ENCODE measurements at regions not wholly inside any gene's neighbourhood (a gene's known extent, or its start where the extent isn't known, plus 50 kb on each side); places are given as distances from the start of the nearest gene placed in this dataset.

- DNase-seq (ENCODE audit: low spot score in 2 of 2): no peak
- TF ChIP-seq POLR2A (IDR thresholded peaks at IDR 0.05): no peak
- TF ChIP-seq, protein P1, sequence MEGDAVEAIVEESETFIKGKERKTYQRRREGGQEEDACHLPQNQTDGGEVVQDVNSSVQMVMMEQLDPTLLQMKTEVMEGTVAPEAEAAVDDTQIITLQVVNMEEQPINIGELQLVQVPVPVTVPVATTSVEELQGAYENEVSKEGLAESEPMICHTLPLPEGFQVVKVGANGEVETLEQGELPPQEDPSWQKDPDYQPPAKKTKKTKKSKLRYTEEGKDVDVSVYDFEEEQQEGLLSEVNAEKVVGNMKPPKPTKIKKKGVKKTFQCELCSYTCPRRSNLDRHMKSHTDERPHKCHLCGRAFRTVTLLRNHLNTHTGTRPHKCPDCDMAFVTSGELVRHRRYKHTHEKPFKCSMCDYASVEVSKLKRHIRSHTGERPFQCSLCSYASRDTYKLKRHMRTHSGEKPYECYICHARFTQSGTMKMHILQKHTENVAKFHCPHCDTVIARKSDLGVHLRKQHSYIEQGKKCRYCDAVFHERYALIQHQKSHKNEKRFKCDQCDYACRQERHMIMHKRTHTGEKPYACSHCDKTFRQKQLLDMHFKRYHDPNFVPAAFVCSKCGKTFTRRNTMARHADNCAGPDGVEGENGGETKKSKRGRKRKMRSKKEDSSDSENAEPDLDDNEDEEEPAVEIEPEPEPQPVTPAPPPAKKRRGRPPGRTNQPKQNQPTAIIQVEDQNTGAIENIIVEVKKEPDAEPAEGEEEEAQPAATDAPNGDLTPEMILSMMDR (IDR thresholded peaks at IDR 0.05): no peak
- WGBS, 2 donors: 0 to 89% methylated on average over 1 of the region's 1 CpG
- H3K4me3 ChIP-seq (ENCODE audit: low read depth, poor library complexity, severe bottlenecking): no peak overlapping the region
- intact Hi-C loops (cut with DNase I; ENCODE audit: low total_unique reads): no loop called here
Measured at GRCh38 chr1:105516068-105516467, 1540.4 kb upstream of the PRMT6 start.

DNA sequence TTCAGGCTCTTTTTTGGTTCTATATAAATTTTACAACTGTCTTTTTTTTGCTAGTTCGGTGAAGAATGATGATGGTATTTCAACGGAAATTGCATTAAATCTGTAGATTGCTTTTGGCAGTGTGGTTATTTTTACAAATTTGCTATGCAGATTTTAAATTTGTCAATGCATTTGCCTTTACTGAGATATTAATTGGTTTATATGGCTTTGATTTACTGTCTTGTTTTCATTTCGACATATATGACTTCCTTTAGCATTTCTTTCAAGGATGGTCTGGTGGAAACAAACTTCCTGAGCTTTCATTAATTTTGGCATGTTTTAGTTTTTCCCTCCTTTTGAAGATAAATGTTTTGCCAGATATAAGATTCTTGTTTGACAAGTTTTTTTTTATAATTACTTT is 1522.5 kb upstream of the PRMT6 start:
- WGBS, 2 donors: 28 to 40% methylated on average over 3 of the region's 3 CpGs
- TF ChIP-seq POLR2A (IDR thresholded peaks at IDR 0.05): no peak
- TF ChIP-seq, protein P1 (IDR thresholded peaks at IDR 0.05): no peak
- H3K4me3 ChIP-seq (ENCODE audit: low read depth, poor library complexity, severe bottlenecking): no peak overlapping the region
- DNase-seq (ENCODE audit: low spot score in 2 of 2): no peak
- intact Hi-C loops (cut with DNase I; ENCODE audit: low total_unique reads): no loop called here

GRCh38 chr1:105544475-105544874 is 1512.0 kb upstream of the PRMT6 start:
- 68 to 78% methylated on average over 1 of the region's 1 CpG for WGBS, 2 donors

GRCh38 chr1:105556266-105556665 is 1500.2 kb upstream of the PRMT6 start:
- intact Hi-C loops (cut with DNase I; ENCODE audit: low total_unique reads): no loop called here
- 53 to 58% methylated on average over 2 of the region's 2 CpGs for WGBS, 2 donors
- TF ChIP-seq POLR2A (IDR thresholded peaks at IDR 0.05): no peak
- TF ChIP-seq, protein P1 (IDR thresholded peaks at IDR 0.05): no peak
- no peak overlapping the region for H3K4me3 ChIP-seq (ENCODE audit: low read depth, poor library complexity, severe bottlenecking)
- DNase-seq (ENCODE audit: low spot score in 2 of 2): no peak

More at GRCh38 chr1:105544475-105544874, 1512.0 kb upstream of the PRMT6 start:
- no peak for DNase-seq (ENCODE audit: low spot score in 2 of 2)
- H3K4me3 ChIP-seq (ENCODE audit: low read depth, poor library complexity, severe bottlenecking): no peak overlapping the region
- intact Hi-C loops (cut with DNase I; ENCODE audit: low total_unique reads): no loop called here
- TF ChIP-seq, protein P1 (IDR thresholded peaks at IDR 0.05): no peak
- TF ChIP-seq POLR2A (IDR thresholded peaks at IDR 0.05): no peak

DNA sequence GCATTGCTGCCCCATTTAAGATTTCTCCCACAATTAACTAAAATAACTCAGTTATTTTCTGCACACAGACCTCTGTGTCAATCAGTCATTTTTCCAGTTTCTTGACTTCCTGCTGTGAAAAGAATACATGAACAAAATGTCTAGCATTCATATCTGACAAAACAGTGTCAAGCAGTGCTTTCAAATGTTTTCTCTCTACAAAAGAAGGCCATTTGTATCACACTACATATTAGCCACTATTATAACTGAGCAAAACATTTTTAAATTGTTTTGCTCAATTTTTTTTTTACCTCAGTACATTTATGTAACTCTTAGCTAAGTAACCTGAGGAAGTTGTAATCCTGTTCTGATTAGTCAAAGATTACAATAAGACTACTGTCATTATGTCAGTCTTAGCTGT is 1498.5 kb upstream of the PRMT6 start:
- TF ChIP-seq, protein P1 (IDR thresholded peaks at IDR 0.05): no peak
- TF ChIP-seq POLR2A (IDR thresholded peaks at IDR 0.05): no peak
- no peak for DNase-seq (ENCODE audit: low spot score in 2 of 2)

DNA sequence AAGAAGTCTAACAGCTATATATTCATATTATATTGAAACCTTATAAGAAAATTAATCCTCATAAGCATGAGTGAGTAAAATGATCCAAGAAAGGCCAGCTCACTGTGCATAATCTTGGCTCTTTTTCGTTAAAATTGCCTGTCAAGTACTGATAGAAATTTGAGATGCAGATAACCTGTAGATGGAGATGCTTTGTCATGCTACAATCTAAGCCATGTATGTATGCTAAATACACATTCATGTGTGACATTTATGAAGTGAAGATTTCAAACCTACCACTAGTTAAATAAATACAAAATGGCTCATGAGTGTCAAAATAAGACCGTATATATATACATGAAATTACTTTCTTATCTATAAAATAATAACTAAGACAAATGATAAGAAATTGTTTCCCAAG is 1491.5 kb upstream of the PRMT6 start:
- 47 to 49% methylated on average over 2 of the region's 2 CpGs for WGBS, 2 donors
- H3K4me3 ChIP-seq (ENCODE audit: low read depth, poor library complexity, severe bottlenecking): no peak overlapping the region

More for the DNA sequence above, 1498.5 kb upstream of the PRMT6 start:
- no peak overlapping the region for H3K4me3 ChIP-seq (ENCODE audit: low read depth, poor library complexity, severe bottlenecking)
- intact Hi-C loops (cut with DNase I; ENCODE audit: low total_unique reads): no loop called here

More for the DNA sequence above, 1491.5 kb upstream of the PRMT6 start:
- TF ChIP-seq, protein P1 (IDR thresholded peaks at IDR 0.05): no peak
- no peak for TF ChIP-seq POLR2A (IDR thresholded peaks at IDR 0.05)
- DNase-seq (ENCODE audit: low spot score in 2 of 2): no peak
- intact Hi-C loops (cut with DNase I; ENCODE audit: low total_unique reads): no loop called here
